ENCODE measurements at regions not wholly inside any gene's neighbourhood (a gene's known extent, or its start where the extent isn't known, plus 50 kb on each side); places are given as distances from the start of the nearest gene placed in this dataset.

- TF ChIP-seq CTCF (IDR thresholded peaks at IDR 0.05; ENCODE audit: insufficient read depth, low read length, poor library complexity, severe bottlenecking), result no peak
- no peak for TF ChIP-seq EZH2phosphoT487 (conservative IDR thresholded peaks at IDR 0.05; ENCODE audit: low read length)
Measured at GRCh38 chr13:50758796-50759195, 84.7 kb downstream of the DLEU7 start.

All from SU-DHL-6 (cell line).